GM19099 (cell line): ENCODE measurements at regions not wholly inside any gene's neighbourhood (a gene's known extent, or its start where the extent isn't known, plus 50 kb on each side); places are given as distances from the start of the nearest gene placed in this dataset.
A peak's percentile ranks its signal among the peaks of the same experiment; 100 is the strongest.

Source experiments
- POLR2A ChIP-seq: IDR thresholded peaks from 3 replicates; pipeline ENCODE4 v1.6.1; 2011; ENCODE audit warnings: low read depth; ENCODE audit not compliant: insufficient read length; ENCODE audit errors: extremely low read depth

- TF ChIP-seq POLR2A: peak; percentile 99
Observed at GRCh38 chr6:27138837-27139755, 108.4 kb upstream of the PRSS16 start.

DNA sequence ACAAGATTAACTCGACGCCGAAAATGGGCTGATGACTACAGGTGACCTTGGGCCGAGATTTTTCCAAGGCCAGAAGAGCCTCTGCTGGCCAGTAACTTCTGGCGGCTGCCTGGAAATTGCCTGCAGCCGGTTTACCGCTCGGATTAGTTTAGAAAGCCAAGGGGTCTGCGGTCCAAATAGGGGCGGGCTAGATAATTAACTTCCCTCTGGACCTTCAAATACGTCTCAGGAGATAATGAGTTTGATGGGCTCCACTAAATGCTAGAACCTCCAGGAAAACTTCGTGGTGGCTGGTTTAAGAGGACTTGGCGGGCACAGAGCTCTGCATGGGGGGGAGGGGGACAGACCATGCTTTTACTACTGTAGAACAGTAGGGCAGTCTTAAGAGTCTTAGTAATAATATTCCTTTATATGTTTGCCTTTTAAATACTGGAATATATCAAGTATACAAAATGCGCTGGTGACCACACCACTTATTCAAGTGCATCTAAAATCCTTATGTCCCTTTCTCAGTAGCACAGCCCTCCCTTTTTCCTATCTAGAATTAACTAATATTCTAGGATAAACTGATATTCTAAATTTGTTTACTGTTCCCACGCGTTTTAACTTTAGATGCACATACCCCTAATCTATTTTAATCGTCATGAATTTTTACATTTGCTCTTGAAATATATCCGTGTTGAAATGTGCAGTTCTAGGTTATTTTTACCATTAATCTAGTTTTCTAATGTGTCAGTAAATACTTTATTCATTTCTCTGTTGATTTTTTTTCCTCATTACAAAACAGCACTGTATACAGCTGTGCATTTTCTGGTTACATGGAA lies 107.5 kb upstream of the PRSS16 start:
- TF ChIP-seq POLR2A: peak; percentile 83

DNA sequence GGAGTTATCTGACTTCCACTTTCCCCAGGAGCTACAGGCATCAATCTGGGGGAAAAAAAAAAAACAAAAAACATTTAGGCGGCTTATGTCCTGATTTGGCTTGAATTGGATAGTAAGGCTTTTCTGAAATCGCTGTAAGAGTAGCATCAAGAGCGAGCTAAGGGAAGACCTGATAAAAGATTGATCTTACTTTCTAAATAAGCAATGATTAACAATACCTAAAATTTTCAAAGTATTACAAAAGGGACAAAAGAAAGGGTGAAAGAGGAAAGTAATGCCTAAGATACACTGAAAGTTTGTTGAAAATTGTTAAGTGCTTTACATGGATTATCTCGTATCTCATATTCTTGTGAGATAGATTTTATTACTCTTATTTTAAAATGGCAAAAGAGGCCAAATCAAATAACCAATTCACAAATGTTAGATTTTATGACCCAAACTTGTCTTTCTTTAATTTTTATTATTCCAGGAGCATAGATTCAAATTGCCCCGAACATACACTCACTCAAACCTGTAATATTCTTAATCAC lies 106.4 kb upstream of the PRSS16 start:
- TF ChIP-seq POLR2A: no peak

GRCh38 chr6:27141529-27142015 lies 105.9 kb upstream of the PRSS16 start:
- TF ChIP-seq POLR2A: peak; percentile 34

DNA sequence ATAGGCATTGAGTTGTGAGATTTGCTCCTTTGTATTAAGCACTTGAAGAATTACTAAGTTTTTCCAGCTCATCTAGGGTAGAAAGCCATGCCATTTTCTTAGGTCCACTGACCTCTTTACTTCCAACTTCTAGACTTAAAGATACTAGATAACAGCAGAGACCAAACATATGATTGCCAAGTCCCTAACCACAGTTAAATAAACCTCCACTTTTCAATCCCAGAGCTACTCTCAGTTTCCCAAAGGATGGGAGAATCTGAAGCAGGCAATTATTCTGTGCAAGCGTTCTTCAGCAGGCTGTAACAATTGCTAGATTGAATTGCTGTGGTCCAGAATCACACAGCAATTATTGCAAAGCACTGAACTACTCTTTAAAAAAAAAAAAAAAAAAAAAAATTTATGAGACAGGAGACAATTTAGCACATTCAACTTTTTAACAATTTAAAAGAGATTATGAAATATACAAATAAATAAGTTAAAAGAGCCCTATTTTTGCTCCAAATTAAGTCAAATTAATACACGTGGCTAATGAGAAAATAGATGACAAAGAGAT lies 104.0 kb upstream of the PRSS16 start:
- TF ChIP-seq POLR2A: no peak

- no peak for TF ChIP-seq POLR2A
Observed at GRCh38 chr6:27144740-27145079, 102.8 kb upstream of the PRSS16 start.

- TF ChIP-seq POLR2A: peak; percentile 87
Observed at GRCh38 chr6:27145731-27146455, 101.6 kb upstream of the PRSS16 start.

DNA sequence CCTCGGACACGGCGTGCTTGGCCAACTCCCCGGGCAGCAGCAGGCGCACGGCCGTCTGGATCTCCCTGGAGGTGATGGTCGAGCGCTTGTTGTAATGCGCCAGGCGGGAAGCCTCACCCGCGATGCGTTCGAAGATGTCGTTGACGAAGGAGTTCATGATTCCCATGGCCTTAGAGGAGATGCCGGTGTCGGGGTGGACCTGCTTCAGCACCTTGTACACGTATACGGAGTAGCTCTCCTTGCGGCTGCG lies 101.1 kb upstream of the PRSS16 start:
- TF ChIP-seq POLR2A: peak; percentile 81

GRCh38 chr6:27146706-27147505 lies 100.6 kb upstream of the PRSS16 start:
- TF ChIP-seq POLR2A: peak; percentile 95

GRCh38 chr6:27148404-27148795 lies 99.1 kb upstream of the PRSS16 start:
- TF ChIP-seq POLR2A: no peak

- no peak for TF ChIP-seq POLR2A
Observed at GRCh38 chr6:27149150-27149549, 98.4 kb upstream of the PRSS16 start.

DNA sequence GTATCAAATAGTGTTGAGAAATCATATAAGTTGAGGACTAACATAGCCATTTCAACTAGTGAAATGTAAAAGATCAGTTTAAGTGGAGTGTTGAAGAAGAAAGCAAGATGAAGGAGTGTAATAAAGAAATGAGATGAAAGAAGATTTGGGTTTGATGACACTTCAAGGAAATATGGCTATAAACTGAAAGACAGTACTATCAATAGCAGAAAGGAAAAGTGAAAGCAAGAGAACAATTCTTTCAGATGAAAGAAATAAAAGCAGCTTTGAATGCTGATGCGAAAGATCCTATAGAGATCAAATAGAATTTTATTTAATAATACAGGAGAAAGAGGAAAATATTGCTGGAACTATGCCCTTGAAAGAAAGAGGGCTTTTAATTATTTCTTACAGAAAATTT lies 92.8 kb upstream of the PRSS16 start:
- TF ChIP-seq POLR2A: no peak

- no peak for TF ChIP-seq POLR2A
Observed at GRCh38 chr6:27156874-27157458, 90.5 kb upstream of the PRSS16 start.
